KMS-11 (cell line): ENCODE measurements at regions not wholly inside any gene's neighbourhood (a gene's known extent, or its start where the extent isn't known, plus 50 kb on each side); places are given as distances from the start of the nearest gene placed in this dataset.

Experiments used
- H2AFZ ChIP-seq: fragments of 200-600 bp; sonication (generic); 2 replicates; pipeline ENCODE4 v1.6.1; 2016; ENCODE audit warnings: antibody characterized with exemption, mixed run types, low read depth
- H3K27ac ChIP-seq: fragments of 200-600 bp; sonication (generic); 2 replicates; pipeline ENCODE4 v1.6.1; 2016; ENCODE audit warnings: mild to moderate bottlenecking, mixed run types
- H3K27me3 ChIP-seq: fragments of 200-600 bp; sonication (generic); 2 replicates; pipeline ENCODE4 v1.6.1; 2017; ENCODE audit warnings: mild to moderate bottlenecking, low read depth, mixed run types, moderate library complexity; ENCODE audit not compliant: insufficient read depth
- H3K36me3 ChIP-seq: fragments of 200-600 bp; sonication (generic); 2 replicates; pipeline ENCODE4 v1.6.1; 2017; ENCODE audit warnings: mild to moderate bottlenecking, mixed run types; ENCODE audit not compliant: insufficient read depth
- H3K4me1 ChIP-seq: fragments of 200-600 bp; sonication (generic); 2 replicates; pipeline ENCODE4 v1.6.1; 2016; ENCODE audit warnings: mild to moderate bottlenecking, low read depth, mixed run types; ENCODE audit not compliant: poor library complexity, severe bottlenecking
- H3K4me2 ChIP-seq: fragments of 200-600 bp; sonication (generic); 2 replicates; pipeline ENCODE4 v1.7.0; 2016; ENCODE audit warnings: mild to moderate bottlenecking, mixed run types
- H3K4me3 ChIP-seq: fragments of 200-600 bp; sonication (generic); IDR thresholded peaks from 2 replicates; pipeline ENCODE4 v1.6.1; 2017; ENCODE audit warnings: low read depth, low read length, mixed read lengths; ENCODE audit not compliant: insufficient read depth
- H3K79me2 ChIP-seq: fragments of 200-600 bp; sonication (generic); 2 replicates; pipeline ENCODE4 v1.6.1; 2016; ENCODE audit warnings: low read depth, mixed run types; ENCODE audit not compliant: insufficient read depth
- H3K9ac ChIP-seq: fragments of 200-600 bp; sonication (generic); 2 replicates; pipeline ENCODE4 v1.6.1; 2016; ENCODE audit warnings: mild to moderate bottlenecking, mixed run types
- H4K20me1 ChIP-seq: fragments of 200-600 bp; sonication (generic); 2 replicates; pipeline ENCODE4 v1.6.1; 2016; ENCODE audit warnings: mild to moderate bottlenecking, mixed run types; ENCODE audit not compliant: insufficient read depth
- CTCF ChIP-seq: fragments of 200-600 bp; sonication (generic); conservative IDR thresholded peaks from 2 replicates; pipeline ENCODE4 v1.6.1; 2017; ENCODE audit warnings: low read depth, mild to moderate bottlenecking, antibody characterized with exemption, low read length, moderate library complexity, mixed read lengths

GRCh38 chr2:57550912-57551311 is 495.7 kb upstream of the VRK2 start:
- no peaks in the 10 kb centered on the region for H4K20me1 ChIP-seq
- H3K9ac ChIP-seq = no peak overlapping the region
- no peaks in the 10 kb centered on the region for H3K27me3 ChIP-seq
- H2AFZ ChIP-seq = no peak overlapping the region
- no peak for TF ChIP-seq CTCF
- H3K79me2 ChIP-seq = no peaks in the 10 kb centered on the region
- H3K36me3 ChIP-seq = no peaks in the 10 kb centered on the region
- H3K4me3 ChIP-seq = no peak overlapping the region
- H3K4me2 ChIP-seq = no peak overlapping the region
- no peaks in the 10 kb centered on the region for H3K4me1 ChIP-seq
- H3K27ac ChIP-seq = no peak overlapping the region

GRCh38 chr2:57552885-57553284 is 493.7 kb upstream of the VRK2 start:
- TF ChIP-seq CTCF = no peak
- Histone ChIP-seq H4K20me1 (no peaks in the 10 kb centered on the region), H3K79me2 (no peaks in the 10 kb centered on the region), H3K4me1 (no peaks in the 10 kb centered on the region), H3K9ac (no peak overlapping the region), H3K4me3 (no peak overlapping the region), H2AFZ (no peak overlapping the region), H3K36me3 (no peaks in the 10 kb centered on the region), H3K27me3 (no peaks in the 10 kb centered on the region), H3K27ac (no peak overlapping the region), H3K4me2 (no peak overlapping the region)

DNA sequence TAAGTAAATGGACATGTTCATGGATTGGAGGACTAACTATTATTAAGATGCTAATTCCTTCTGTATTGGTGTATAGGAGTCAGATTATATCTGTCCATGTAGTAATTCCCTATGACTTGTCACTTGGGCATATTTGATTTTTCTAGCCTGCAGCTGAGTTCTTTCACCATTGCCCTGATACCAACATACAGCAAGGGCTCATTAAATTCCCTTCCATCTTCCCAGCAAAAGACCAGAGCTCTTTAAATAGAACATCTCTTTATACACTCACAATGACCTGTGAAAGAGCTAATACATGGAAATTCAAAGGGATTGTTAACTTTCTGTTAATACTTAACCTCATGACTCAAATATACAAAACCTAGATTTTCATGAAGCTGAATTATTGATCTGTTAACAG is 492.3 kb upstream of the VRK2 start:
- H3K79me2 ChIP-seq = no peaks in the 10 kb centered on the region
- no peak overlapping the region for H3K9ac ChIP-seq
- H2AFZ ChIP-seq = no peak overlapping the region
- H3K36me3 ChIP-seq = no peaks in the 10 kb centered on the region
- H4K20me1 ChIP-seq = no peaks in the 10 kb centered on the region
- TF ChIP-seq CTCF = no peak
- no peak overlapping the region for H3K27ac ChIP-seq
- no peaks in the 10 kb centered on the region for H3K4me1 ChIP-seq
- H3K27me3 ChIP-seq = no peaks in the 10 kb centered on the region
- H3K4me2 ChIP-seq = no peak overlapping the region
- H3K4me3 ChIP-seq = no peak overlapping the region

- no peak overlapping the region for H3K4me2 ChIP-seq
- H3K79me2 ChIP-seq = no peaks in the 10 kb centered on the region
- no peak overlapping the region for H3K9ac ChIP-seq
- no peaks in the 10 kb centered on the region for H4K20me1 ChIP-seq
- H2AFZ ChIP-seq = no peak overlapping the region
- no peak overlapping the region for H3K27ac ChIP-seq
- H3K4me3 ChIP-seq = no peak overlapping the region
- no peaks in the 10 kb centered on the region for H3K4me1 ChIP-seq
- TF ChIP-seq CTCF = no peak
- H3K27me3 ChIP-seq = no peaks in the 10 kb centered on the region
- no peaks in the 10 kb centered on the region for H3K36me3 ChIP-seq
These were observed 488.3 kb upstream of the VRK2 start for GRCh38 chr2:57558312-57558711.

- H3K4me1 ChIP-seq = no peaks in the 10 kb centered on the region
- no peak for TF ChIP-seq CTCF
- H3K4me2 ChIP-seq = no peak overlapping the region
- H3K79me2 ChIP-seq = no peaks in the 10 kb centered on the region
- no peaks in the 10 kb centered on the region for H4K20me1 ChIP-seq
- H3K9ac ChIP-seq = no peak overlapping the region
- no peaks in the 10 kb centered on the region for H3K36me3 ChIP-seq
- no peaks in the 10 kb centered on the region for H3K27me3 ChIP-seq
- H3K27ac ChIP-seq = no peak overlapping the region
- no peak overlapping the region for H3K4me3 ChIP-seq
- H2AFZ ChIP-seq = no peak overlapping the region
These were observed 484.1 kb upstream of the VRK2 start for GRCh38 chr2:57562495-57562894.
